ENCODE measurements at regions not wholly inside any gene's neighbourhood (a gene's known extent, or its start where the extent isn't known, plus 50 kb on each side); places are given as distances from the start of the nearest gene placed in this dataset.

GRCh38 chr5:17438027-17438426 lies 60.0 kb upstream of the TAF11L2 start:
- Histone ChIP-seq H3K9me2 (ENCODE audit: insufficient read depth, low read length) (no peaks in the 10 kb centered on the region), H4K20me1 (ENCODE audit: insufficient read depth, low read length) (no peaks in the 10 kb centered on the region), H3K79me2 (ENCODE audit: insufficient read depth, low read depth, low read length) (no peaks in the 10 kb centered on the region), H3K4me2 (ENCODE audit: low read length) (no peak overlapping the region), H3K27ac (ENCODE audit: low read depth, low read length, poor library complexity, severe bottlenecking) (no peak overlapping the region), H3K9me3 (ENCODE audit: low read length) (peaks cover 13% of the 10 kb centered on the region; the same call in 1 of the 2 replicates), H2AFZ (ENCODE audit: low read length) (no peak overlapping the region), H3K4me1 (ENCODE audit: insufficient read depth, low read length, poor library complexity, severe bottlenecking) (peaks cover 14% of the 10 kb centered on the region), H3K4me3 (ENCODE audit: low read depth, low read length, poor library complexity, severe bottlenecking) (no peak overlapping the region), H3K36me3 (ENCODE audit: insufficient read depth, low read length) (no peaks in the 10 kb centered on the region)
- no TSS peak for BruUV-seq (replicated peaks)
- ChIA-PET POLR2A (interaction anchor here (1.2 kb wide), 1 partner anchor 11 kb away, joined by 5 read pairs; no protein-coding TSS in a partner anchor), CTCF (ENCODE audit: unreplicated experiment) (no interaction called here)
- intact Hi-C loops (cut with micrococcal nuclease; ENCODE audit: unreplicated experiment), result loop anchor here (10.0 kb wide), 1 partner anchor 223 kb away; the partner anchor contains the start of gene BASP1
- DNase-seq (ENCODE audit: low spot score), result no peak
- TF ChIP-seq CTCF (conservative IDR thresholded peaks at IDR 0.05; ENCODE audit: low read length) (no peak), EZH2phosphoT487 (IDR thresholded peaks at IDR 0.05; ENCODE audit: borderline replicate concordance, low read depth, low read length) (no peak)

GRCh38 chr5:17439956-17440355 lies 58.1 kb upstream of the TAF11L2 start:
- Histone ChIP-seq H3K9me2 (ENCODE audit: insufficient read depth, low read length) (no peaks in the 10 kb centered on the region), H3K36me3 (ENCODE audit: insufficient read depth, low read length) (no peaks in the 10 kb centered on the region), H3K4me3 (ENCODE audit: low read depth, low read length, poor library complexity, severe bottlenecking) (no peak overlapping the region), H4K20me1 (ENCODE audit: insufficient read depth, low read length) (no peaks in the 10 kb centered on the region), H3K4me2 (ENCODE audit: low read length) (no peak overlapping the region), H3K9me3 (ENCODE audit: low read length) (peaks cover 13% of the 10 kb centered on the region; the same call in 1 of the 2 replicates), H2AFZ (ENCODE audit: low read length) (no peak overlapping the region), H3K4me1 (ENCODE audit: insufficient read depth, low read length, poor library complexity, severe bottlenecking) (peaks cover 12% of the 10 kb centered on the region), H3K79me2 (ENCODE audit: insufficient read depth, low read depth, low read length) (no peaks in the 10 kb centered on the region), H3K27ac (ENCODE audit: low read depth, low read length, poor library complexity, severe bottlenecking) (no peak overlapping the region)
- ChIA-PET POLR2A (interaction anchor here (1.3 kb wide), 1 partner anchor 16 kb away, joined by 3 read pairs; no protein-coding TSS in a partner anchor), CTCF (ENCODE audit: unreplicated experiment) (interaction anchor here (1.7 kb wide), 1 partner anchor 224 kb away, joined by 4 read pairs; no protein-coding TSS in a partner anchor)
- TF ChIP-seq CTCF (conservative IDR thresholded peaks at IDR 0.05; ENCODE audit: low read length) (no peak), EZH2phosphoT487 (IDR thresholded peaks at IDR 0.05; ENCODE audit: borderline replicate concordance, low read depth, low read length) (no peak)
- intact Hi-C loops (cut with micrococcal nuclease; ENCODE audit: unreplicated experiment), result loop anchor here (10.0 kb wide), 1 partner anchor 225 kb away; the partner anchor contains the start of gene BASP1
- BruUV-seq (replicated peaks), result no TSS peak
- no peak for DNase-seq (ENCODE audit: low spot score)

- Histone ChIP-seq H3K4me1 (ENCODE audit: insufficient read depth, low read length, poor library complexity, severe bottlenecking) (peaks cover 12% of the 10 kb centered on the region), H3K79me2 (ENCODE audit: insufficient read depth, low read depth, low read length) (no peaks in the 10 kb centered on the region), H2AFZ (ENCODE audit: low read length) (no peak overlapping the region), H3K27ac (ENCODE audit: low read depth, low read length, poor library complexity, severe bottlenecking) (no peak overlapping the region), H3K9me2 (ENCODE audit: insufficient read depth, low read length) (no peaks in the 10 kb centered on the region), H3K36me3 (ENCODE audit: insufficient read depth, low read length) (no peaks in the 10 kb centered on the region), H4K20me1 (ENCODE audit: insufficient read depth, low read length) (no peaks in the 10 kb centered on the region), H3K4me2 (ENCODE audit: low read length) (no peak overlapping the region), H3K4me3 (ENCODE audit: low read depth, low read length, poor library complexity, severe bottlenecking) (no peak overlapping the region), H3K9me3 (ENCODE audit: low read length) (peaks cover 13% of the 10 kb centered on the region; the same call in 1 of the 2 replicates)
- intact Hi-C loops (cut with micrococcal nuclease; ENCODE audit: unreplicated experiment), result no loop called here
- CTCF ChIA-PET (ENCODE audit: unreplicated experiment), result no interaction called here
- no peak for TF ChIP-seq CTCF (conservative IDR thresholded peaks at IDR 0.05; ENCODE audit: low read length)
- TF ChIP-seq EZH2phosphoT487 (IDR thresholded peaks at IDR 0.05; ENCODE audit: borderline replicate concordance, low read depth, low read length), result no peak
- POLR2A ChIA-PET, result interaction anchor here (0.9 to 1.3 kb wide), 3 partner anchors 17 to 48 kb away, joined by 3 read pairs; no protein-coding TSS in a partner anchor
- no TSS peak for BruUV-seq (replicated peaks)
- no peak for DNase-seq (ENCODE audit: low spot score)
Measured at GRCh38 chr5:17440766-17441165, 57.3 kb upstream of the TAF11L2 start.
